HepG2 (cell line): ENCODE measurements at regions not wholly inside any gene's neighbourhood (a gene's known extent, or its start where the extent isn't known, plus 50 kb on each side); places are given as distances from the start of the nearest gene placed in this dataset.

Experiments
- ATAC-seq: fragments of 200-7000 bp; cut with Tn5 transposase; 3 replicates; pipeline ENCODE4 v1.9.1; 2020; ENCODE audit warnings: mild to moderate bottlenecking, moderate library complexity
- BruUV-seq: library from RNA; stranded (reverse); fragments of 400-500 nt; replicated peaks from 2 replicates; lab custom pipeline; 2021; lab: Mats Ljungman, UMichigan
- CTCF ChIA-PET: fragments of 300-600 bp; formaldehyde crosslinking; extraction: SDS; loops from one replicate; lab custom pipeline; 2021; ENCODE audit warnings: low total read pairs, inconsistent platforms, low intra/inter-chr PET ratio; lab: Yijun Ruan, JAX
- POLR2A ChIA-PET: fragments of 350-600 bp; sonication (Branson Sonifier 250); formaldehyde crosslinking; loops from one replicate; lab custom pipeline; 2020; ENCODE audit warnings: antibody characterized with exemption, inconsistent platforms; lab: Yijun Ruan, JAX
- DNase-seq: peaks from one replicate; pipeline ENCODE4 v3.0.0-alpha.2; 2015; ENCODE audit warnings: low spot score
- FAIRE-seq: peaks from 3 replicates; lab custom pipeline; 2011; peaks lifted over from hg19 to GRCh38; lab: Jason Lieb, UNC
- H2AFZ ChIP-seq: one replicate; pipeline ENCODE4 v1.6.1; 2011; ENCODE audit warnings: low read length, inconsistent platforms
- H3K27ac ChIP-seq: fragments of 300-600 bp; 3 replicates; pipeline ENCODE4 v1.8.0; 2011; ENCODE audit warnings: mixed run types, mild to moderate bottlenecking, mixed read lengths, low read length, inconsistent platforms; ENCODE audit not compliant: insufficient read depth; ENCODE audit errors: extremely low read length
- H3K27me3 ChIP-seq, 2 experiments: fragments of 200-600 bp in 1 of 2; 2 replicates in 1 of 2; 3 replicates in 1 of 2; pipeline versions ENCODE4 v1.6.0 to v1.8.0; 2011; ENCODE audit warnings: low read length in 2 of 2, mild to moderate bottlenecking in 2 of 2, moderate library complexity in 2 of 2, inconsistent platforms in 1 of 2; ENCODE audit not compliant: insufficient read depth in 2 of 2, control insufficient read depth in 1 of 2
- H3K36me3 ChIP-seq, 2 experiments: fragments of 200-600 bp in 1 of 2; replicated peaks in 1 of 2; 2 replicates in 1 of 2; 3 replicates in 1 of 2; pipeline versions ENCODE4 v1.5.1 to v1.8.0; 2011; ENCODE audit warnings: low read length in 2 of 2, inconsistent platforms in 1 of 2; ENCODE audit not compliant: insufficient read depth in 2 of 2, control insufficient read depth in 1 of 2
- H3K4me1 ChIP-seq: 2 replicates; pipeline ENCODE4 v1.5.1; 2012; ENCODE audit warnings: low read length, inconsistent platforms; ENCODE audit not compliant: insufficient read depth
- H3K4me2 ChIP-seq: 2 replicates; pipeline ENCODE4 v1.6.0; 2011; ENCODE audit warnings: low read depth, low read length, inconsistent platforms
- H3K4me3 ChIP-seq, 3 experiments: fragments of 200-600 bp in 1 of 3; sonication (generic), shearing (Covaris generic) in 1 of 3; replicated peaks in 1 of 3; 2 replicates each; pipeline ENCODE4 v1.5.1; 2011 to 2016; ENCODE audit warnings: low read length in 3 of 3, inconsistent platforms in 2 of 3, low read depth in 2 of 3, mild to moderate bottlenecking in 2 of 3, control low read depth in 1 of 3, mixed read lengths in 1 of 3; ENCODE audit not compliant: insufficient read depth in 1 of 3
- H3K79me2 ChIP-seq: one replicate; pipeline ENCODE4 v1.6.1; 2011; ENCODE audit warnings: low read length, inconsistent platforms; ENCODE audit not compliant: insufficient read depth
- H3K9ac ChIP-seq: 2 replicates; pipeline ENCODE4 v1.6.0; 2011; ENCODE audit warnings: mild to moderate bottlenecking, low read depth, low read length, inconsistent platforms; ENCODE audit not compliant: insufficient read depth
- H3K9me3 ChIP-seq: 2 replicates; pipeline ENCODE4 v1.5.1; 2012; ENCODE audit warnings: mild to moderate bottlenecking, low read length
- H4K20me1 ChIP-seq: 2 replicates; pipeline ENCODE4 v1.6.0; 2011; ENCODE audit warnings: inconsistent platforms, mild to moderate bottlenecking, low read length, moderate library complexity; ENCODE audit not compliant: insufficient read depth
- BCLAF1 ChIP-seq: fragments of 450-650 bp; IDR thresholded peaks from 2 replicates; pipeline ENCODE4 v1.6.1; 2017; ENCODE audit warnings: mild to moderate bottlenecking
- JARID2 ChIP-seq: sonication (generic); formaldehyde crosslinking; IDR thresholded peaks from 2 replicates; pipeline ENCODE4 v1.8.1; 2023; ENCODE audit warnings: missing genetic modification reagents, inconsistent platforms; ENCODE audit not compliant: insufficient replicate concordance
- NCOR1 ChIP-seq: fragments of 200-600 bp; sonication (generic); IDR thresholded peaks from 2 replicates; pipeline ENCODE4 v1.7.0; 2017; ENCODE audit warnings: antibody characterized with exemption, low read length, borderline replicate concordance
- ZFX ChIP-seq: sonication (generic); formaldehyde crosslinking; IDR thresholded peaks from 2 replicates; pipeline ENCODE4 v1.4.0; 2020; ENCODE audit warnings: mild to moderate bottlenecking, low read depth, missing genetic modification reagents, moderate library complexity
- ZNF234 ChIP-seq: sonication (generic); formaldehyde crosslinking; conservative IDR thresholded peaks from 2 replicates; pipeline ENCODE4 v1.5.1; 2020; ENCODE audit warnings: mild to moderate bottlenecking, missing genetic modification reagents
- ZNF263 ChIP-seq: sonication (generic); formaldehyde crosslinking; IDR thresholded peaks from 2 replicates; pipeline ENCODE4 v1.4.0; 2020; ENCODE audit warnings: missing genetic modification reagents
- ZNF362 ChIP-seq: sonication (generic); formaldehyde crosslinking; IDR thresholded peaks from 2 replicates; pipeline ENCODE4 v1.4.0; 2020; ENCODE audit warnings: missing genetic modification reagents, mild to moderate bottlenecking, borderline replicate concordance
- WGBS: methylation state at CpG from one replicate; pipeline ENCODE4 v1.1.6; 2017; ENCODE audit warnings: low lambda C conversion rate; 5-methylcytosine and 5-hydroxymethylcytosine counted together
- in situ Hi-C: cut with HindIII; loops from 2 replicates; pipeline ENCODE4 v1.10.0; 2017; ENCODE audit warnings: low pct_unique_long_range_greater_than_20kb; ENCODE audit not compliant: extremely low pct_ligation_motif_present
- intact Hi-C: fragments of 100-400 bp; cut with micrococcal nuclease; formaldehyde crosslinking; loops from one replicate; pipeline ENCODE4 v1.10.0; 2022; ENCODE audit not compliant: unreplicated experiment

- FAIRE-seq (no peak), DNase-seq (no peak), ATAC-seq (no peak)
- 93% methylated on average over 6 of the region's 6 CpGs for WGBS
- H3K9me3 ChIP-seq = no peaks in the 10 kb centered on the region
- no peaks in the 10 kb centered on the region for H3K4me1 ChIP-seq
- H3K27ac ChIP-seq = no peak overlapping the region
- intact Hi-C loops = no loop called here
- H2AFZ ChIP-seq = no peak overlapping the region
- no peak overlapping the region for H3K9ac ChIP-seq
- no peaks in the 10 kb centered on the region for H3K27me3 ChIP-seq
- ChIA-PET POLR2A (no interaction called here), CTCF (no interaction called here)
- H3K4me3 ChIP-seq = no peak overlapping the region
- no TSS peak for BruUV-seq
- H3K4me2 ChIP-seq = no peak overlapping the region
- H3K36me3 ChIP-seq = peaks cover 0 to 6% of the 10 kb centered on the region in 2 experiments; a peak in 2 of 5 replicates
- in situ Hi-C loops = no loop called here
- H4K20me1 ChIP-seq = no peaks in the 10 kb centered on the region
- TF ChIP-seq BCLAF1 = no peak
- TF ChIP-seq ZFX (CRISPR knock-in tag) = no peak
- TF ChIP-seq ZNF263 (CRISPR knock-in tag) = no peak
- TF ChIP-seq JARID2 = no peak
- TF ChIP-seq ZNF234 = no peak
- no peak for TF ChIP-seq NCOR1
- TF ChIP-seq ZNF362 (CRISPR knock-in tag) = no peak
- H3K79me2 ChIP-seq = no peaks in the 10 kb centered on the region
These were observed 116.5 kb upstream of the BARHL2 start for GRCh38 chr1:90833466-90834110.
